ENCODE measurements at regions not wholly inside any gene's neighbourhood (a gene's known extent, or its start where the extent isn't known, plus 50 kb on each side); places are given as distances from the start of the nearest gene placed in this dataset.

DNA sequence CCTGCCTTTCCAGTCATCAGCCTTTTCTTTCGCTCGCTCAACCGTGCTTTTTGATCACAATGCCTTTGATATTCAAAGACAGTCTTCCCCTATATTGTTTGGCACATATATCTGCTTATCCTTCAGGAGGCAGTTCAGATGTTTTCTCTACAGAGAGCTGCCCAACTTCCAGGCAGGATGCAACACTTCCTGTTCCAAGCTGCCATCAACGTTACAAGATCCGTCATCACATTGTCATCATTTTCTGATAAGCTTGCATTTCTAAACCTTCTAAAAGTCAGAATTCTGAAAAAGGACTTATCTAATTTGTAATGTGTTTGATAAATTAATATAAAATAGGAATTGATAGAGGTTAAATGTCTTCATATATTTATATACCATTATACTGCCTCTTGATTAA is 574.2 kb downstream of the TBC1D4 start:
- H3K9me3 ChIP-seq (ENCODE audit: control insufficient read depth in 2 of 3, insufficient read depth in 1 of 3, low read length in 3 of 3) = no peaks in the 10 kb centered on the region
- intact Hi-C loops (cut with DNase I) = no loop called here
- no peak overlapping the region for H3K4me3 ChIP-seq (ENCODE audit: low read length in 3 of 3)
- H3K27me3 ChIP-seq (ENCODE audit: control insufficient read depth, insufficient read depth, low read length) = no peaks in the 10 kb centered on the region
- no peaks in the 10 kb centered on the region for H3K4me1 ChIP-seq (ENCODE audit: control insufficient read depth in 2 of 3, insufficient read depth in 2 of 3, low read depth in 1 of 3, low read length in 3 of 3)
- DNase-seq = peak in 1 of 5 donors; percentile 10
- no peak overlapping the region for H3K9ac ChIP-seq (ENCODE audit: low read length in 3 of 3)
- no peak overlapping the region for H3K27ac ChIP-seq (ENCODE audit: low read depth in 2 of 2, low read length in 2 of 2)
- no peak for FAIRE-seq
- no peak for TF ChIP-seq CTCF (IDR thresholded peaks at IDR 0.05; ENCODE audit: borderline replicate concordance, extremely low read depth, insufficient read depth)
- no peaks in the 10 kb centered on the region for H3K36me3 ChIP-seq (ENCODE audit: control insufficient read depth in 2 of 3, insufficient read depth in 3 of 3, low read length in 3 of 3)

GRCh38 chr13:74904556-74904955 is 577.4 kb downstream of the TBC1D4 start:
- intact Hi-C loops (cut with DNase I) = no loop called here
- DNase-seq = no peak
- H3K9ac ChIP-seq (ENCODE audit: low read length in 3 of 3) = no peak overlapping the region
- TF ChIP-seq CTCF (IDR thresholded peaks at IDR 0.05; ENCODE audit: borderline replicate concordance, extremely low read depth, insufficient read depth) = no peak
- no peak overlapping the region for H3K4me3 ChIP-seq (ENCODE audit: low read length in 3 of 3)
- no peak for FAIRE-seq
- no peaks in the 10 kb centered on the region for H3K36me3 ChIP-seq (ENCODE audit: control insufficient read depth in 2 of 3, insufficient read depth in 3 of 3, low read length in 3 of 3)
- H3K27ac ChIP-seq (ENCODE audit: low read depth in 2 of 2, low read length in 2 of 2) = no peak overlapping the region
- no peaks in the 10 kb centered on the region for H3K9me3 ChIP-seq (ENCODE audit: control insufficient read depth in 2 of 3, insufficient read depth in 1 of 3, low read length in 3 of 3)
- no peaks in the 10 kb centered on the region for H3K4me1 ChIP-seq (ENCODE audit: control insufficient read depth in 2 of 3, insufficient read depth in 2 of 3, low read depth in 1 of 3, low read length in 3 of 3)
- no peaks in the 10 kb centered on the region for H3K27me3 ChIP-seq (ENCODE audit: control insufficient read depth, insufficient read depth, low read length)

DNA sequence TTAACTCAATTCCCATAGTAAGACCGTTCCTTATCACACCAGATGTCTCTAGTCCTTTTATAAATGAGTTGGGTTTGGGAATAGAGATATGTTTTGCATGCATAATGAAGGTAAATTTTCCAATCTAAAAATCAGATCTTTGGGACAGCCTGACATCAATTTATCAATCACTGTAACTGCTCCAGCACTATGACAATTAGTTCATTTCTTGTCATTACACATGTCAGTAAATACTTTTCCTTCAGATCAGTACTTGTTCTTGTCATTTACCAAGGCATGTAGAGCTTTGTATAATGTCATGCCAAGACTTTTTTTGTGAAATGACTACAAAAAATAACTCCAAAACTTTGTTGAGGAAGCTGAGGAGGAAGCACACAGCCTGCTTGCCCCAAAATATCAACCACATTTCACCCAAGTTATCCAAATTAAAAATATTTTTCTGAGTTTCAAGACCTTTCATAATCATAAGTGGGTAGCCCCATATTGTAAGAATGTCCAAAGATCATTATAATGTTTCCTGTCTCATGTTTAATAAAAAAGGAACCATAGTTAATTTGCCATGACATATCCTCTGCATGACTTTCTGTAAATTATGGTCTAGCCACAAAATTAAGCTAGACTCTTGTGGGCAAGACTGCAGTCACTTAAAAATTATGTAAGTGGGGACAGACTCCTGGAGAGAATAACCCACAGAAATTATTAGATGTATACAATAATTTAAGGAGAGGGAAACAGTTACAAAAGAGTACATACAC is 586.8 kb downstream of the TBC1D4 start:
- H3K9me3 ChIP-seq (ENCODE audit: control insufficient read depth in 2 of 3, insufficient read depth in 1 of 3, low read length in 3 of 3) = no peaks in the 10 kb centered on the region
- H3K27ac ChIP-seq (ENCODE audit: low read depth in 2 of 2, low read length in 2 of 2) = no peak overlapping the region
- H3K36me3 ChIP-seq (ENCODE audit: control insufficient read depth in 2 of 3, insufficient read depth in 3 of 3, low read length in 3 of 3) = no peaks in the 10 kb centered on the region
- no peak overlapping the region for H3K9ac ChIP-seq (ENCODE audit: low read length in 3 of 3)
- intact Hi-C loops (cut with DNase I) = no loop called here
- DNase-seq = no peak
- H3K4me3 ChIP-seq (ENCODE audit: low read length in 3 of 3) = no peak overlapping the region
- H3K4me1 ChIP-seq (ENCODE audit: control insufficient read depth in 2 of 3, insufficient read depth in 2 of 3, low read depth in 1 of 3, low read length in 3 of 3) = peaks cover 0 to 5% (median 0%) of the 10 kb centered on the region in 3 donors
- FAIRE-seq = no peak
- H3K27me3 ChIP-seq (ENCODE audit: control insufficient read depth, insufficient read depth, low read length) = no peaks in the 10 kb centered on the region
- no peak for TF ChIP-seq CTCF (IDR thresholded peaks at IDR 0.05; ENCODE audit: borderline replicate concordance, extremely low read depth, insufficient read depth)
